SIG-M5 treated with dmso at 0.1 percent for 504 hours (cell line): ENCODE measurements at regions not wholly inside any gene's neighbourhood (a gene's known extent, or its start where the extent isn't known, plus 50 kb on each side); places are given as distances from the start of the nearest gene placed in this dataset.

ENCODE experiments used
- DNase-seq: peaks from one replicate; lab custom pipeline; 2025; ENCODE audit not compliant: unreplicated experiment; lab: John Stamatoyannopoulos, UW

- no peak for DNase-seq
These were observed 345.4 kb downstream of the ENC1 start for GRCh38 chr5:74295141-74295540.

- no peak for DNase-seq
These were observed 346.3 kb downstream of the ENC1 start for GRCh38 chr5:74294231-74294705.

- no peak for DNase-seq
These were observed 347.3 kb downstream of the ENC1 start for GRCh38 chr5:74293182-74293581.

GRCh38 chr5:74290634-74291241 is 349.8 kb downstream of the ENC1 start:
- DNase-seq = no peak

GRCh38 chr5:74289691-74290090 is 350.8 kb downstream of the ENC1 start:
- DNase-seq = no peak

- no peak for DNase-seq
These were observed 351.3 kb downstream of the ENC1 start for GRCh38 chr5:74289238-74289637.

- no peak for DNase-seq
These were observed 351.9 kb downstream of the ENC1 start for GRCh38 chr5:74288448-74289108.

GRCh38 chr5:74288038-74288437 is 352.5 kb downstream of the ENC1 start:
- no peak for DNase-seq

- DNase-seq = no peak
These were observed 353.5 kb downstream of the ENC1 start for GRCh38 chr5:74286734-74287695.

- no peak for DNase-seq
These were observed 354.8 kb downstream of the ENC1 start for GRCh38 chr5:74285675-74286280.

GRCh38 chr5:74282490-74282889 is 358.0 kb downstream of the ENC1 start:
- no peak for DNase-seq

GRCh38 chr5:74281166-74281565 is 359.4 kb downstream of the ENC1 start:
- DNase-seq = no peak

- no peak for DNase-seq
These were observed 360.2 kb downstream of the ENC1 start for GRCh38 chr5:74280306-74280705.

GRCh38 chr5:74279244-74279643 is 361.3 kb downstream of the ENC1 start:
- no peak for DNase-seq

GRCh38 chr5:74277418-74277817 is 363.1 kb downstream of the ENC1 start:
- no peak for DNase-seq

- peak; percentile 11 for DNase-seq
These were observed 365.1 kb downstream of the ENC1 start for GRCh38 chr5:74275171-74275992.

- no peak for DNase-seq
These were observed 366.2 kb downstream of the ENC1 start for GRCh38 chr5:74274326-74274725.

GRCh38 chr5:74272831-74273451 is 367.6 kb downstream of the ENC1 start:
- DNase-seq = no peak

- no peak for DNase-seq
These were observed 368.3 kb downstream of the ENC1 start for GRCh38 chr5:74272024-74272775.
